ENCODE measurements at regions not wholly inside any gene's neighbourhood (a gene's known extent, or its start where the extent isn't known, plus 50 kb on each side); places are given as distances from the start of the nearest gene placed in this dataset.

GRCh38 chr2:236464140-236464539 lies 105.5 kb upstream of the ACKR3 start:
- intact Hi-C loops (cut with DNase I; ENCODE audit: low total_unique reads), result no loop called here
- no peak for DNase-seq
- H3K4me3 ChIP-seq, result no peak overlapping the region
- H3K4me1 ChIP-seq, result no peaks in the 10 kb centered on the region
- H3K9me3 ChIP-seq, result no peaks in the 10 kb centered on the region
- no peaks in the 10 kb centered on the region for H3K36me3 ChIP-seq
- no peak overlapping the region for H3K27ac ChIP-seq
- no peak for TF ChIP-seq POLR2A (IDR thresholded peaks at IDR 0.05)
- TF ChIP-seq CTCF (IDR thresholded peaks at IDR 0.05), result no peak
- no peaks in the 10 kb centered on the region for H3K27me3 ChIP-seq

- Histone ChIP-seq H3K4me3 (no peak overlapping the region), H3K9me3 (no peaks in the 10 kb centered on the region), H3K4me1 (no peaks in the 10 kb centered on the region), H3K36me3 (no peaks in the 10 kb centered on the region), H3K27me3 (no peaks in the 10 kb centered on the region), H3K27ac (no peak overlapping the region)
- intact Hi-C loops (cut with DNase I; ENCODE audit: low total_unique reads), result no loop called here
- DNase-seq, result no peak
- TF ChIP-seq CTCF (IDR thresholded peaks at IDR 0.05) (no peak), POLR2A (IDR thresholded peaks at IDR 0.05) (no peak)
Observed at GRCh38 chr2:236472720-236473495, 96.7 kb upstream of the ACKR3 start.

GRCh38 chr2:236473691-236474090 lies 95.9 kb upstream of the ACKR3 start:
- DNase-seq, result no peak
- no peaks in the 10 kb centered on the region for H3K9me3 ChIP-seq
- no peaks in the 10 kb centered on the region for H3K4me1 ChIP-seq
- no peak for TF ChIP-seq POLR2A (IDR thresholded peaks at IDR 0.05)
- TF ChIP-seq CTCF (IDR thresholded peaks at IDR 0.05), result no peak
- no peak overlapping the region for H3K4me3 ChIP-seq
- H3K36me3 ChIP-seq, result no peaks in the 10 kb centered on the region
- H3K27ac ChIP-seq, result no peak overlapping the region
- no peaks in the 10 kb centered on the region for H3K27me3 ChIP-seq
- intact Hi-C loops (cut with DNase I; ENCODE audit: low total_unique reads), result no loop called here

GRCh38 chr2:236479814-236480213 lies 89.8 kb upstream of the ACKR3 start:
- no peaks in the 10 kb centered on the region for H3K4me1 ChIP-seq
- intact Hi-C loops (cut with DNase I; ENCODE audit: low total_unique reads), result no loop called here
- peaks cover 0 to 6% of the 10 kb centered on the region in 2 donors for H3K9me3 ChIP-seq
- no peak for DNase-seq
- no peaks in the 10 kb centered on the region for H3K27me3 ChIP-seq
- no peaks in the 10 kb centered on the region for H3K36me3 ChIP-seq
- TF ChIP-seq POLR2A (IDR thresholded peaks at IDR 0.05) (no peak), CTCF (IDR thresholded peaks at IDR 0.05) (no peak)
- H3K27ac ChIP-seq, result no peak overlapping the region
- no peak overlapping the region for H3K4me3 ChIP-seq

GRCh38 chr2:236483102-236483501 lies 86.5 kb upstream of the ACKR3 start:
- H3K4me1 ChIP-seq, result no peaks in the 10 kb centered on the region
- no peaks in the 10 kb centered on the region for H3K36me3 ChIP-seq
- intact Hi-C loops (cut with DNase I; ENCODE audit: low total_unique reads), result no loop called here
- H3K4me3 ChIP-seq, result no peak overlapping the region
- no peak overlapping the region for H3K27ac ChIP-seq
- no peaks in the 10 kb centered on the region for H3K27me3 ChIP-seq
- no peak for TF ChIP-seq POLR2A (IDR thresholded peaks at IDR 0.05)
- TF ChIP-seq CTCF (IDR thresholded peaks at IDR 0.05), result no peak
- peaks cover 0 to 6% of the 10 kb centered on the region in 2 donors for H3K9me3 ChIP-seq
- no peak for DNase-seq

Measured in uterus (tissue), 3 donors.